Endodermal cell (in vitro differentiated cells): ENCODE measurements at regions not wholly inside any gene's neighbourhood (a gene's known extent, or its start where the extent isn't known, plus 50 kb on each side); places are given as distances from the start of the nearest gene placed in this dataset.

Experiments
- DNase-seq: peaks from one replicate; pipeline ENCODE4 v3.0.0-alpha.2; 2017
- H3K27ac ChIP-seq: 2 replicates; pipeline ENCODE4 v1.5.1; 2013; ENCODE audit warnings: mild to moderate bottlenecking, low read depth, low read length, moderate library complexity
- H3K27me3 ChIP-seq: 2 replicates; pipeline ENCODE4 v1.6.1; 2013; ENCODE audit warnings: mild to moderate bottlenecking, low read length, moderate library complexity; ENCODE audit not compliant: insufficient read depth, control insufficient read depth, poor library complexity, severe bottlenecking
- H3K36me3 ChIP-seq: 2 replicates; pipeline ENCODE4 v1.7.0; 2013; ENCODE audit warnings: mild to moderate bottlenecking, low read length, moderate library complexity; ENCODE audit not compliant: control insufficient read depth, insufficient read depth
- H3K4me1 ChIP-seq: one replicate; pipeline ENCODE4 v1.7.0; 2013; ENCODE audit warnings: low read length; ENCODE audit not compliant: control insufficient read depth, insufficient read depth
- H3K4me3 ChIP-seq: 2 replicates; pipeline ENCODE4 v1.5.1; 2013; ENCODE audit warnings: mild to moderate bottlenecking, low read length, moderate library complexity
- H3K9ac ChIP-seq: 2 replicates; pipeline ENCODE4 v1.6.1; 2013; ENCODE audit warnings: mild to moderate bottlenecking, low read length, moderate library complexity; ENCODE audit not compliant: poor library complexity, severe bottlenecking; ENCODE audit errors: extremely low read depth
- H3K9me3 ChIP-seq: 2 replicates; pipeline ENCODE4 v1.6.1; 2013; ENCODE audit warnings: mild to moderate bottlenecking, low read length, moderate library complexity; ENCODE audit not compliant: control insufficient read depth
- H3K27ac Mint-ChIP-seq: 2 replicates; pipeline ENCODE4 v1.8.0; 2020; ENCODE audit warnings: mixed read lengths
- H3K27me3 Mint-ChIP-seq: 2 replicates; pipeline ENCODE4 v1.8.0; 2021; ENCODE audit warnings: mild to moderate bottlenecking, mixed read lengths; ENCODE audit not compliant: insufficient read depth
- H3K36me3 Mint-ChIP-seq: 2 replicates; pipeline ENCODE4 v1.8.0; 2020; ENCODE audit warnings: low read depth, mixed read lengths
- H3K4me1 Mint-ChIP-seq: 2 replicates; pipeline ENCODE4 v1.8.0; 2020; ENCODE audit warnings: mixed read lengths
- H3K4me3 Mint-ChIP-seq: 2 replicates; pipeline ENCODE4 v1.8.0; 2020; ENCODE audit warnings: mild to moderate bottlenecking, moderate library complexity, mixed read lengths
- H3K9me3 Mint-ChIP-seq: 2 replicates; pipeline ENCODE4 v1.8.0; 2020; ENCODE audit warnings: mild to moderate bottlenecking, mixed read lengths
- CTCF ChIP-seq: fragments of 200-600 bp; sonication (generic); conservative IDR thresholded peaks from 2 replicates; pipeline ENCODE4 v1.5.0; 2021; ENCODE audit warnings: antibody characterized with exemption, mild to moderate bottlenecking
- WGBS, 2 experiments: methylation state at CpG; one replicate each; pipeline versions ENCODE4 v1.1.5 to v1.1.7; 2013; ENCODE audit warnings: missing lambda C conversion rate in 2 of 2, mixed read lengths in 1 of 2; ENCODE audit not compliant: insufficient coverage in 1 of 2, insufficient read length in 1 of 2; 5-methylcytosine and 5-hydroxymethylcytosine counted together

GRCh38 chr9:38119560-38120236 lies 50.7 kb upstream of the SHB start:
- Mint-ChIP-seq H3K27me3 (peaks cover 36% of the 10 kb centered on the region), H3K36me3 (no peaks in the 10 kb centered on the region), H3K27ac (no peak overlapping the region), H3K4me3 (no peak overlapping the region), H3K4me1 (peaks cover 3% of the 10 kb centered on the region), H3K9me3 (no peaks in the 10 kb centered on the region)
- TF ChIP-seq CTCF = no peak
- no peak for DNase-seq
- Histone ChIP-seq H3K9me3 (no peaks in the 10 kb centered on the region), H3K36me3 (no peaks in the 10 kb centered on the region), H3K4me1 (no peaks in the 10 kb centered on the region), H3K27ac (no peak overlapping the region), H3K9ac (no peak overlapping the region), H3K27me3 (peaks cover 18% of the 10 kb centered on the region), H3K4me3 (no peak overlapping the region)
- 91 to 92% methylated on average over 5 of the region's 5 CpGs for WGBS, 2 experiments

GRCh38 chr9:38118862-38119438 lies 49.9 kb upstream of the SHB start:
- H3K27ac Mint-ChIP-seq = no peak overlapping the region
- H3K4me3 Mint-ChIP-seq = no peak overlapping the region
- H3K4me3 ChIP-seq = no peak overlapping the region

More at GRCh38 chr9:38118862-38119438, 49.9 kb upstream of the SHB start:
- H3K36me3 ChIP-seq = no peaks in the 10 kb centered on the region
- H3K9ac ChIP-seq = no peak overlapping the region
- H3K27me3 ChIP-seq = peaks cover 16% of the 10 kb centered on the region
- H3K9me3 ChIP-seq = no peaks in the 10 kb centered on the region
- Mint-ChIP-seq H3K4me1 (peaks cover 3% of the 10 kb centered on the region), H3K9me3 (no peaks in the 10 kb centered on the region), H3K36me3 (no peaks in the 10 kb centered on the region), H3K27me3 (peaks cover 37% of the 10 kb centered on the region)
- no peak overlapping the region for H3K27ac ChIP-seq
- H3K4me1 ChIP-seq = no peaks in the 10 kb centered on the region
- no peak for TF ChIP-seq CTCF
- 92 to 94% methylated on average over 7 to 8 of the region's 8 CpGs for WGBS, 2 experiments
- DNase-seq = no peak
